PFSK-1 (cell line): ENCODE measurements at regions not wholly inside any gene's neighbourhood (a gene's known extent, or its start where the extent isn't known, plus 50 kb on each side); places are given as distances from the start of the nearest gene placed in this dataset.

Experiments used
- POLR2AphosphoS5 ChIP-seq: IDR thresholded peaks from 2 replicates; pipeline ENCODE4 v1.6.1; 2012; ENCODE audit warnings: low read depth, mild to moderate bottlenecking, control low read depth, low read length, moderate library complexity
- TAF1 ChIP-seq: IDR thresholded peaks from 2 replicates; pipeline ENCODE4 v1.6.1; 2012; ENCODE audit warnings: low read length, control low read depth, borderline replicate concordance; ENCODE audit not compliant: insufficient read depth

DNA sequence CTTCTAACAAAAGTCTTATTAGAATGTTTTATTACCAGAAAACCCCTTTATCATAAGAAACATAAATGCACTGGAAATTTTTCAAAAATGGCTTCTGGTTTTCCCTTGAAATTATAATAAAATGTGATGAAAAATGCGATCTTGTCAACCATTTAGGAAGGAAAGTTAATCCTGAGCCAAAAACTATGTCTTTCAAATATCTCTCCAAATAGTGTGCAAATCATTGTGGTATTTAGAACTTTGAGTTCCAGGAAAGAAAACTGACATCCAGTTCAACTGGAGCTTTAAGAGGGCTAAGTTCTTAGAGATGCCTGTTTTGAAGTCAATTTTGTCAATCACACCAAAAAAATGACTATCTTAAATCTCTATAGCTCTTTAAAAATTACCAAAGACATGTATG lies 425.4 kb downstream of the DNAH5 start:
- TF ChIP-seq POLR2AphosphoS5 (no peak), TAF1 (no peak)
